ENCODE measurements at regions not wholly inside any gene's neighbourhood (a gene's known extent, or its start where the extent isn't known, plus 50 kb on each side); places are given as distances from the start of the nearest gene placed in this dataset.

DNA sequence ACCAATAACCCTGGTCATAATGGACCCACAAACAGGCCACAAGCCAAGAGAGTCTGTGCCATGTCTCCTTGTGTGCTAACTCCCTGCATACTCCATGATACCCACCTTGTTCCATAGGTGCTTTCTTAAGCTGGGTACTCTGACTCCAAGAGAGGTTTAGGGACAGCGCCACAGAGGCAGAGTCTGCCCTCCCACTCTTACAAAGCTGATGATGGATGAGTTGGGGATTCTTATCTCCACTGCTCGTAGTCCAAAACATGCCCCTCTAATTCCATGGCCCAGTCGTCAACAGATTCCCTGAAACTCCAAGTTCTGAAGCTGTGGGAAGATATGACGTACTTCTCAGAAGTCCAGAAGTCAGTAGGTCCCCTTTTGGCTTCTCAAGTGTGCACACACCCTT, 184.4 kb upstream of the CCL2 start:
- H3K9me1 ChIP-seq (ENCODE audit: insufficient read depth, low read length), result no peaks in the 10 kb centered on the region
- H2BK15ac ChIP-seq (ENCODE audit: low read depth, low read length), result no peak overlapping the region
- no peak for DNase-seq
- H3K18ac ChIP-seq (ENCODE audit: low read depth, low read length), result no peak overlapping the region
- in situ Hi-C loops (cut with MboI; ENCODE audit: low sequenced_read_pairs), result no loop called here
- WGBS, 2 experiments (ENCODE audit: extremely low coverage in 2 of 2, insufficient read length in 1 of 2), result no CpG with 5 or more reads among the region's 4 CpGs
- H3K14ac ChIP-seq (replicated peaks; ENCODE audit: low read depth, low read length), result no peak overlapping the region
- no peak overlapping the region for H3K4me3 ChIP-seq (ENCODE audit: insufficient read depth, low read depth, low read length)
- TF ChIP-seq NFE2L2 (IDR thresholded peaks at IDR 0.05; ENCODE audit: low read depth, low read length) (no peak), CHD1 (IDR thresholded peaks at IDR 0.05; ENCODE audit: low read depth, low read length) (no peak), RFX5 (IDR thresholded peaks at IDR 0.05; ENCODE audit: low read depth, low read length) (no peak), FOS (IDR thresholded peaks at IDR 0.05; ENCODE audit: low read depth, low read length) (no peak), BHLHE40 (IDR thresholded peaks at IDR 0.05; ENCODE audit: low read depth, low read length) (no peak), MAFK (IDR thresholded peaks at IDR 0.05; ENCODE audit: low read depth, low read length) (no peak), CEBPB (IDR thresholded peaks at IDR 0.05; ENCODE audit: low read depth, low read length) (no peak), SMC3 (IDR thresholded peaks at IDR 0.05; ENCODE audit: low read depth, low read length) (no peak), MXI1 (IDR thresholded peaks at IDR 0.05; ENCODE audit: borderline replicate concordance, low read depth, low read length) (no peak), RCOR1 (IDR thresholded peaks at IDR 0.05; ENCODE audit: insufficient replicate concordance, low read length) (no peak), RAD21 (IDR thresholded peaks at IDR 0.05; ENCODE audit: low read length) (no peak), MAZ (IDR thresholded peaks at IDR 0.05; ENCODE audit: borderline replicate concordance, low read depth, low read length) (no peak), POLR2A (IDR thresholded peaks at IDR 0.05; ENCODE audit: low read depth, low read length) (no peak)
- TF ChIP-seq, protein P1, sequence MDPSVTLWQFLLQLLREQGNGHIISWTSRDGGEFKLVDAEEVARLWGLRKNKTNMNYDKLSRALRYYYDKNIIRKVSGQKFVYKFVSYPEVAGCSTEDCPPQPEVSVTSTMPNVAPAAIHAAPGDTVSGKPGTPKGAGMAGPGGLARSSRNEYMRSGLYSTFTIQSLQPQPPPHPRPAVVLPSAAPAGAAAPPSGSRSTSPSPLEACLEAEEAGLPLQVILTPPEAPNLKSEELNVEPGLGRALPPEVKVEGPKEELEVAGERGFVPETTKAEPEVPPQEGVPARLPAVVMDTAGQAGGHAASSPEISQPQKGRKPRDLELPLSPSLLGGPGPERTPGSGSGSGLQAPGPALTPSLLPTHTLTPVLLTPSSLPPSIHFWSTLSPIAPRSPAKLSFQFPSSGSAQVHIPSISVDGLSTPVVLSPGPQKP (IDR thresholded peaks at IDR 0.05; ENCODE audit: borderline replicate concordance, low read depth, low read length), result no peak
- TF ChIP-seq, protein P2, sequence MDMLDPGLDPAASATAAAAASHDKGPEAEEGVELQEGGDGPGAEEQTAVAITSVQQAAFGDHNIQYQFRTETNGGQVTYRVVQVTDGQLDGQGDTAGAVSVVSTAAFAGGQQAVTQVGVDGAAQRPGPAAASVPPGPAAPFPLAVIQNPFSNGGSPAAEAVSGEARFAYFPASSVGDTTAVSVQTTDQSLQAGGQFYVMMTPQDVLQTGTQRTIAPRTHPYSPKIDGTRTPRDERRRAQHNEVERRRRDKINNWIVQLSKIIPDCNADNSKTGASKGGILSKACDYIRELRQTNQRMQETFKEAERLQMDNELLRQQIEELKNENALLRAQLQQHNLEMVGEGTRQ (IDR thresholded peaks at IDR 0.05; ENCODE audit: low read depth, low read length), result no peak
- TF ChIP-seq, protein P3, sequence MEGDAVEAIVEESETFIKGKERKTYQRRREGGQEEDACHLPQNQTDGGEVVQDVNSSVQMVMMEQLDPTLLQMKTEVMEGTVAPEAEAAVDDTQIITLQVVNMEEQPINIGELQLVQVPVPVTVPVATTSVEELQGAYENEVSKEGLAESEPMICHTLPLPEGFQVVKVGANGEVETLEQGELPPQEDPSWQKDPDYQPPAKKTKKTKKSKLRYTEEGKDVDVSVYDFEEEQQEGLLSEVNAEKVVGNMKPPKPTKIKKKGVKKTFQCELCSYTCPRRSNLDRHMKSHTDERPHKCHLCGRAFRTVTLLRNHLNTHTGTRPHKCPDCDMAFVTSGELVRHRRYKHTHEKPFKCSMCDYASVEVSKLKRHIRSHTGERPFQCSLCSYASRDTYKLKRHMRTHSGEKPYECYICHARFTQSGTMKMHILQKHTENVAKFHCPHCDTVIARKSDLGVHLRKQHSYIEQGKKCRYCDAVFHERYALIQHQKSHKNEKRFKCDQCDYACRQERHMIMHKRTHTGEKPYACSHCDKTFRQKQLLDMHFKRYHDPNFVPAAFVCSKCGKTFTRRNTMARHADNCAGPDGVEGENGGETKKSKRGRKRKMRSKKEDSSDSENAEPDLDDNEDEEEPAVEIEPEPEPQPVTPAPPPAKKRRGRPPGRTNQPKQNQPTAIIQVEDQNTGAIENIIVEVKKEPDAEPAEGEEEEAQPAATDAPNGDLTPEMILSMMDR (conservative IDR thresholded peaks at IDR 0.05; ENCODE audit: low read depth, low read length), result no peak
- no peaks in the 10 kb centered on the region for H4K20me1 ChIP-seq (ENCODE audit: insufficient read depth, low read length)
- no TSS peak for BruUV-seq (replicated peaks)
- H3K36me3 ChIP-seq (ENCODE audit: control insufficient read depth, insufficient read depth, low read length), result no peaks in the 10 kb centered on the region
- no peak overlapping the region for H3K4me2 ChIP-seq (ENCODE audit: low read depth, low read length)
- ChIA-PET POLR2A (ENCODE audit: unreplicated experiment) (no interaction called here), CTCF (interaction anchor here (0.5 kb wide), 1 partner anchor 122 kb away, joined by 3 read pairs; no protein-coding TSS in a partner anchor)
- no peak overlapping the region for H4K91ac ChIP-seq (ENCODE audit: insufficient read depth, low read depth, low read length)
- no peaks in the 10 kb centered on the region for H3K4me1 ChIP-seq (ENCODE audit: control insufficient read depth, insufficient read depth, low read length)
- peaks cover 4% of the 10 kb centered on the region; the same call in 1 of the 2 replicates for H3K9me3 ChIP-seq (ENCODE audit: control insufficient read depth, insufficient read depth, low read length)
- H2BK5ac ChIP-seq (ENCODE audit: low read depth, low read length, poor library complexity, severe bottlenecking), result no peak overlapping the region
- no peak overlapping the region for H3K56ac ChIP-seq (ENCODE audit: extremely low read depth, insufficient read depth, low read length)
- no peak overlapping the region for H2BK20ac ChIP-seq (ENCODE audit: low read depth, low read length)
- intact Hi-C loops (cut with micrococcal nuclease), result no loop called here
- no peak overlapping the region for H4K8ac ChIP-seq (ENCODE audit: low read depth in 2 of 2, low read length in 2 of 2)
- H2AK9ac ChIP-seq (replicated peaks; ENCODE audit: low read depth, low read length, poor library complexity), result no peak overlapping the region
- dilution Hi-C loops (cut with HindIII; ENCODE audit: low sequenced_read_pairs, unreplicated experiment), result no loop called here
- no peak overlapping the region for H3K27ac ChIP-seq (ENCODE audit: insufficient read depth, low read length)
- no peak overlapping the region for H2AFZ ChIP-seq (replicated peaks; ENCODE audit: low read length, poor library complexity)
- ATAC-seq (ENCODE audit: low read depth), result no peak
- H4K5ac ChIP-seq (ENCODE audit: low read depth, low read length), result no peak overlapping the region
- H2BK120ac ChIP-seq (ENCODE audit: low read depth, low read length), result no peak overlapping the region
- no peaks in the 10 kb centered on the region for H3K27me3 ChIP-seq (ENCODE audit: control insufficient read depth, insufficient read depth, low read length)
- H3K9ac ChIP-seq (ENCODE audit: low read depth, low read length), result no peak overlapping the region
- H2AK5ac ChIP-seq (ENCODE audit: low read depth, low read length), result no peak overlapping the region
- no peaks in the 10 kb centered on the region for H3K79me1 ChIP-seq (ENCODE audit: low read depth in 1 of 2, low read length in 2 of 2)
- H3K4ac ChIP-seq (ENCODE audit: low read depth, low read length), result no peak overlapping the region
- H3K23ac ChIP-seq (ENCODE audit: low read depth, low read length), result no peak overlapping the region

All from IMR-90 (cell line).